HEK293 (cell line): ENCODE measurements at regions not wholly inside any gene's neighbourhood (a gene's known extent, or its start where the extent isn't known, plus 50 kb on each side); places are given as distances from the start of the nearest gene placed in this dataset.

Experiments used
- CTCF ChIA-PET: fragments of 350-600 bp; formaldehyde crosslinking; extraction: SDS; loops from one replicate; lab custom pipeline; 2021; ENCODE audit warnings: antibody characterized with exemption; lab: Yijun Ruan, JAX
- POLR2A ChIA-PET: fragments of 300-600 bp; formaldehyde crosslinking; extraction: SDS; loops from one replicate; lab custom pipeline; 2020; ENCODE audit warnings: antibody characterized with exemption, inconsistent platforms; lab: Yijun Ruan, JAX
- H3K27ac ChIP-seq: fragments of 200-500 bp; sonication (Bioruptor generic); 2 replicates; pipeline ENCODE4 v1.5.1; 2014; ENCODE audit warnings: low read depth, low read length, control low read depth, inconsistent platforms; ENCODE audit errors: extremely low read depth
- H3K36me3 ChIP-seq, 2 experiments: fragments of 200-500 bp in 1 of 2; sonication (Bioruptor generic) in 1 of 2; 1 replicate in 1 of 2; 2 replicates in 1 of 2; pipeline ENCODE4 v1.5.1; 2014 to 2017; ENCODE audit warnings: inconsistent platforms in 2 of 2, low read length in 2 of 2; ENCODE audit not compliant: control insufficient read depth in 2 of 2, insufficient read depth in 1 of 2
- H3K4me1 ChIP-seq: fragments of 200-500 bp; sonication (Bioruptor generic); 2 replicates; pipeline ENCODE4 v1.5.1; 2014; ENCODE audit warnings: mild to moderate bottlenecking, low read length, inconsistent platforms; ENCODE audit not compliant: control insufficient read depth, insufficient read depth
- H3K4me3 ChIP-seq: 2 replicates; pipeline ENCODE4 v1.5.1; 2011; ENCODE audit warnings: low read depth, mild to moderate bottlenecking, control low read depth, low read length, moderate library complexity
- H3K9me3 ChIP-seq: fragments of 200-500 bp; sonication (Bioruptor generic); 2 replicates; pipeline ENCODE4 v1.5.1; 2014; ENCODE audit warnings: low read depth, low read length, inconsistent platforms; ENCODE audit not compliant: control insufficient read depth, insufficient read depth
- PATZ1 ChIP-seq: fragments of 450-650 bp; formaldehyde crosslinking; IDR thresholded peaks from 2 replicates; pipeline ENCODE4 v1.5.1; 2016; ENCODE audit warnings: missing biosample characterization, missing genetic modification characterization
- PRDM4 ChIP-seq: fragments of 450-650 bp; formaldehyde crosslinking; IDR thresholded peaks from 2 replicates; pipeline ENCODE4 v1.5.1; 2017; ENCODE audit warnings: missing biosample characterization, missing genetic modification characterization
- TRIM28 ChIP-seq: IDR thresholded peaks from 2 replicates; pipeline ENCODE4 v1.6.1; 2011; ENCODE audit warnings: low read length, control low read depth, borderline replicate concordance
- ZNF24 ChIP-seq: fragments of 450-650 bp; formaldehyde crosslinking; IDR thresholded peaks from 2 replicates; pipeline ENCODE4 v1.5.1; 2016; ENCODE audit warnings: missing biosample characterization, missing genetic modification characterization
- ZNF274 ChIP-seq, 2 experiments: fragments of 200-500 bp in 1 of 2; fragments of 450-650 bp in 1 of 2; sonication (Bioruptor generic) in 1 of 2; formaldehyde crosslinking in 1 of 2; IDR thresholded peaks; 2 replicates each; pipeline versions ENCODE4 v1.5.1 to v1.6.1; 2014 to 2016; ENCODE audit warnings: borderline replicate concordance in 1 of 2, inconsistent platforms in 1 of 2, low read length in 1 of 2, missing biosample characterization in 1 of 2, missing genetic modification characterization in 1 of 2
- ZNF391 ChIP-seq: fragments of 450-650 bp; formaldehyde crosslinking; IDR thresholded peaks from 2 replicates; pipeline ENCODE4 v1.5.1; 2016; ENCODE audit warnings: low read depth, missing biosample characterization, missing genetic modification characterization, borderline replicate concordance
- ZNF404 ChIP-seq: fragments of 450-650 bp; formaldehyde crosslinking; IDR thresholded peaks from 2 replicates; pipeline ENCODE4 v1.5.1; 2017; ENCODE audit warnings: missing biosample characterization, missing genetic modification characterization
- ZNF501 ChIP-seq: fragments of 450-650 bp; formaldehyde crosslinking; IDR thresholded peaks from 2 replicates; pipeline ENCODE4 v1.5.1; 2016; ENCODE audit warnings: missing biosample characterization, missing genetic modification characterization
- ZNF561 ChIP-seq: fragments of 450-650 bp; IDR thresholded peaks from 2 replicates; pipeline ENCODE4 v1.5.1; 2018; ENCODE audit warnings: missing biosample characterization, missing genetic modification characterization, borderline replicate concordance
- ZNF580 ChIP-seq: fragments of 450-650 bp; formaldehyde crosslinking; IDR thresholded peaks from 2 replicates; pipeline ENCODE4 v1.5.1; 2016; ENCODE audit warnings: missing biosample characterization, missing genetic modification characterization
- ZNF600 ChIP-seq: fragments of 450-650 bp; formaldehyde crosslinking; IDR thresholded peaks from 2 replicates; pipeline ENCODE4 v1.5.1; 2016; ENCODE audit warnings: missing biosample characterization, missing genetic modification characterization
- ZNF792 ChIP-seq: fragments of 450-650 bp; formaldehyde crosslinking; IDR thresholded peaks from 2 replicates; pipeline ENCODE4 v1.5.1; 2016; ENCODE audit warnings: missing biosample characterization, missing genetic modification characterization
- ZNF837 ChIP-seq: fragments of 450-650 bp; formaldehyde crosslinking; IDR thresholded peaks from 2 replicates; pipeline ENCODE4 v1.5.1; 2016; ENCODE audit warnings: missing biosample characterization, missing genetic modification characterization
- ZSCAN30 ChIP-seq: fragments of 450-650 bp; IDR thresholded peaks from 2 replicates; pipeline ENCODE4 v1.5.1; 2018; ENCODE audit warnings: missing biosample characterization, mild to moderate bottlenecking, missing genetic modification characterization, moderate library complexity
- TF ChIP-seq, protein P1 (sequence below): fragments of 450-650 bp; formaldehyde crosslinking; IDR thresholded peaks from 2 replicates; pipeline ENCODE4; 2016; ENCODE audit warnings: missing biosample characterization, missing genetic modification characterization
- TF ChIP-seq, protein P2 (sequence below): fragments of 450-650 bp; formaldehyde crosslinking; IDR thresholded peaks from 2 replicates; pipeline ENCODE4 v1.5.1; 2016; ENCODE audit warnings: missing biosample characterization, missing genetic modification characterization
- TF ChIP-seq, protein P3 (sequence below): fragments of 450-650 bp; formaldehyde crosslinking; IDR thresholded peaks from 2 replicates; pipeline ENCODE4 v1.5.1; 2016; ENCODE audit warnings: missing biosample characterization, missing genetic modification characterization

DNA sequence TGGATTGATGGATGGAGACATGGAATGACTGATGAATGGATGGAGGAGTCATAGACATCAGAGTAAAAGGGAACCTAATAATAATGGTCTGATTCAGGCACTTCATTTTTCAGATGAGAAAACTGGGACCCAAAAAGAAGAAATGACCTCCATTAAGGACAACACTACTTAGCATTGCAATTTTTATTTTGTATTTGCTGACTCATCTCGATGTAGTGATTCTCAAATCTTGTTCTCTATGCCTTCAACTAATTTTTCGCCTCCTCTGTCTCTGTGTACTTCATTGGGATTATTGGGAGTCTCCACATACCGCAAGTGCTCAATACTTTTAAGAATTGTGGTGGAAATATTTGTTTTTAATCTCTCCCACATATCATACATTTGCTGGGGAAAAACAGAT, 446.2 kb upstream of the FSHR start:
- no peaks in the 10 kb centered on the region for H3K36me3 ChIP-seq
- CTCF ChIA-PET, result no interaction called here
- POLR2A ChIA-PET, result no interaction called here
- TF ChIP-seq ZNF792, result no peak
- TF ChIP-seq PATZ1, result no peak
- H3K27ac ChIP-seq, result no peak overlapping the region
- no peaks in the 10 kb centered on the region for H3K4me1 ChIP-seq
- no peaks in the 10 kb centered on the region for H3K9me3 ChIP-seq
- H3K4me3 ChIP-seq, result no peak overlapping the region

DNA sequence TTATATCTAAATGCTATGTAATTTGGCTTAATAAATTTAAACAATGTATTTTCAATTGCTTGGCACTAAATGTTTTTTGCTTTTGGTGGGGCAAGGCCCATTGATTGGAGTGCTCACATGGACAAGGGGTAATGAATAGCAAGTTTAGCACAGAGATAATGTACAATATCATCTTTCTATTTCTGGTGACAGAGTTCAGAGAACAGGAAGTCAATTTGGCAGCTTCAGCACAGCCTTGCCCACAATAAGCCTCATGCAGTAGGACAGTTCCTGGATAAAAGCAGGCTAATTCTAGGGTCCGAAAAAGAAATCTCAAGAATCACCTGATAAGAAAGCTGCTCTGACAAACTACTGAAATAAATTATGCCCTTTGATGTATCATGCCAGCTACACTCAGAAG, 443.9 kb upstream of the FSHR start:
- ChIA-PET CTCF (interaction anchor here (1.2 kb wide), 1 partner anchor 804 kb away, joined by 3 read pairs; no protein-coding TSS in a partner anchor), POLR2A (no interaction called here)
- TF ChIP-seq ZNF24 (tag by site-specific recombination) (no peak), PRDM4 (tag by site-specific recombination) (no peak), ZNF837 (tag by site-specific recombination) (no peak), TRIM28 (no peak), ZNF600 (no peak), ZNF561 (tag by site-specific recombination) (no peak), ZNF391 (tag by site-specific recombination) (no peak)
- TF ChIP-seq, protein P1, sequence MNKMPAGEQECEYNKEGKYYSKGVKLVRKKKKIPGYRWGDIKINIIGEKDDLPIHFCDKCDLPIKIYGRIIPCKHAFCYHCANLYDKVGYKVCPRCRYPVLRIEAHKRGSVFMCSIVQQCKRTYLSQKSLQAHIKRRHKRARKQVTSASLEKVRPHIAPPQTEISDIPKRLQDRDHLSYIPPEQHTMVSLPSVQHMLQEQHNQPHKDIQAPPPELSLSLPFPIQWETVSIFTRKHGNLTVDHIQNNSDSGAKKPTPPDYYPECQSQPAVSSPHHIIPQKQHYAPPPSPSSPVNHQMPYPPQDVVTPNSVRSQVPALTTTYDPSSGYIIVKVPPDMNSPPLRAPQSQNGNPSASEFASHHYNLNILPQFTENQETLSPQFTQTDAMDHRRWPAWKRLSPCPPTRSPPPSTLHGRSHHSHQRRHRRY (tag by site-specific recombination), result no peak
- TF ChIP-seq, protein P2, sequence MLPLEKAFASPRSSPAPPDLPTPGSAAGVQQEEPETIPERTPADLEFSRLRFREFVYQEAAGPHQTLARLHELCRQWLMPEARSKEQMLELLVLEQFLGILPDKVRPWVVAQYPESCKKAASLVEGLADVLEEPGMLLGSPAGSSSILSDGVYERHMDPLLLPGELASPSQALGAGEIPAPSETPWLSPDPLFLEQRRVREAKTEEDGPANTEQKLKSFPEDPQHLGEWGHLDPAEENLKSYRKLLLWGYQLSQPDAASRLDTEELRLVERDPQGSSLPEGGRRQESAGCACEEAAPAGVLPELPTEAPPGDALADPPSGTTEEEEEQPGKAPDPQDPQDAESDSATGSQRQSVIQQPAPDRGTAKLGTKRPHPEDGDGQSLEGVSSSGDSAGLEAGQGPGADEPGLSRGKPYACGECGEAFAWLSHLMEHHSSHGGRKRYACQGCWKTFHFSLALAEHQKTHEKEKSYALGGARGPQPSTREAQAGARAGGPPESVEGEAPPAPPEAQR (tag by site-specific recombination), result no peak
- Histone ChIP-seq H3K4me1 (no peaks in the 10 kb centered on the region), H3K36me3 (no peaks in the 10 kb centered on the region), H3K9me3 (no peaks in the 10 kb centered on the region), H3K27ac (no peak overlapping the region), H3K4me3 (no peak overlapping the region)

DNA sequence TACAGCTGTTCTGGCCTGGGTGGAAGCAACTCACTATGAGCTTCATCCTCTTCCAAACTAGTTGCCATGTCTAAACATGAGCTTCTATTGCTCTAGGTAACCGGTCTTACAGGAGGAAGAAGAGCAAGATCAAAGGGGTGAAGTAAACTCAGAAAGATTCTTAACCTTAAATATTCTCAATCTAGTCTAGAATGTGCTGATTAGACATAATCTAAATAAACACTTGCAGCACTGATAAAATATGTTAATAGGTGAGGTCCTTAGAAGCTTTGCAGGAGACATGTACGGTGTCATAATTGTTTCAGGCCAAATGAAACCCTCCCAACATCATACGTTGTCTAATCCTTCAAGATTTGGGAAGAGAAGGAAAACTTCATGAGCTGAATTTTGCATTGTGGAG, 431.6 kb upstream of the FSHR start:
- ChIA-PET CTCF (no interaction called here), POLR2A (no interaction called here)
- H3K9me3 ChIP-seq, result no peaks in the 10 kb centered on the region
- H3K4me1 ChIP-seq, result no peaks in the 10 kb centered on the region
- H3K36me3 ChIP-seq, result no peaks in the 10 kb centered on the region
- H3K4me3 ChIP-seq, result no peak overlapping the region
- H3K27ac ChIP-seq, result no peak overlapping the region
- no peak for TF ChIP-seq ZNF391 (tag by site-specific recombination)
- TF ChIP-seq PRDM4 (tag by site-specific recombination), result no peak
- TF ChIP-seq ZNF274 (IDR thresholded peaks at IDR 0.05; ENCODE audit: low read length), result no peak
- TF ChIP-seq ZNF274 (tag by site-specific recombination; IDR thresholded peaks at IDR 0.05; ENCODE audit: borderline replicate concordance), result no peak
- no peak for TF ChIP-seq ZSCAN30 (tag by site-specific recombination)
- TF ChIP-seq, protein P3, sequence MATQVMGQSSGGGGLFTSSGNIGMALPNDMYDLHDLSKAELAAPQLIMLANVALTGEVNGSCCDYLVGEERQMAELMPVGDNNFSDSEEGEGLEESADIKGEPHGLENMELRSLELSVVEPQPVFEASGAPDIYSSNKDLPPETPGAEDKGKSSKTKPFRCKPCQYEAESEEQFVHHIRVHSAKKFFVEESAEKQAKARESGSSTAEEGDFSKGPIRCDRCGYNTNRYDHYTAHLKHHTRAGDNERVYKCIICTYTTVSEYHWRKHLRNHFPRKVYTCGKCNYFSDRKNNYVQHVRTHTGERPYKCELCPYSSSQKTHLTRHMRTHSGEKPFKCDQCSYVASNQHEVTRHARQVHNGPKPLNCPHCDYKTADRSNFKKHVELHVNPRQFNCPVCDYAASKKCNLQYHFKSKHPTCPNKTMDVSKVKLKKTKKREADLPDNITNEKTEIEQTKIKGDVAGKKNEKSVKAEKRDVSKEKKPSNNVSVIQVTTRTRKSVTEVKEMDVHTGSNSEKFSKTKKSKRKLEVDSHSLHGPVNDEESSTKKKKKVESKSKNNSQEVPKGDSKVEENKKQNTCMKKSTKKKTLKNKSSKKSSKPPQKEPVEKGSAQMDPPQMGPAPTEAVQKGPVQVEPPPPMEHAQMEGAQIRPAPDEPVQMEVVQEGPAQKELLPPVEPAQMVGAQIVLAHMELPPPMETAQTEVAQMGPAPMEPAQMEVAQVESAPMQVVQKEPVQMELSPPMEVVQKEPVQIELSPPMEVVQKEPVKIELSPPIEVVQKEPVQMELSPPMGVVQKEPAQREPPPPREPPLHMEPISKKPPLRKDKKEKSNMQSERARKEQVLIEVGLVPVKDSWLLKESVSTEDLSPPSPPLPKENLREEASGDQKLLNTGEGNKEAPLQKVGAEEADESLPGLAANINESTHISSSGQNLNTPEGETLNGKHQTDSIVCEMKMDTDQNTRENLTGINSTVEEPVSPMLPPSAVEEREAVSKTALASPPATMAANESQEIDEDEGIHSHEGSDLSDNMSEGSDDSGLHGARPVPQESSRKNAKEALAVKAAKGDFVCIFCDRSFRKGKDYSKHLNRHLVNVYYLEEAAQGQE (tag by site-specific recombination), result no peak
- no peak for TF ChIP-seq ZNF501 (tag by site-specific recombination)
- no peak for TF ChIP-seq ZNF580 (tag by site-specific recombination)
- TF ChIP-seq ZNF404 (tag by site-specific recombination), result no peak
